HFF-Myc (cell line): ENCODE measurements at regions not wholly inside any gene's neighbourhood (a gene's known extent, or its start where the extent isn't known, plus 50 kb on each side); places are given as distances from the start of the nearest gene placed in this dataset.

Source experiments
- DNase-seq: peaks from one replicate; pipeline ENCODE4 v3.0.0-alpha.2; 2011; ENCODE audit warnings: low read depth; ENCODE audit errors: extremely low read depth
- H3K4me3 ChIP-seq: replicated peaks from 2 replicates; pipeline ENCODE4 v1.5.1; 2011; ENCODE audit warnings: low read depth, mild to moderate bottlenecking, control low read depth, low read length
- TF ChIP-seq, protein P1 (sequence below): IDR thresholded peaks from 2 replicates; pipeline ENCODE4 v1.5.1; 2012; ENCODE audit warnings: mild to moderate bottlenecking, low read depth, low read length, control low read depth; ENCODE audit errors: missing control alignments

DNA sequence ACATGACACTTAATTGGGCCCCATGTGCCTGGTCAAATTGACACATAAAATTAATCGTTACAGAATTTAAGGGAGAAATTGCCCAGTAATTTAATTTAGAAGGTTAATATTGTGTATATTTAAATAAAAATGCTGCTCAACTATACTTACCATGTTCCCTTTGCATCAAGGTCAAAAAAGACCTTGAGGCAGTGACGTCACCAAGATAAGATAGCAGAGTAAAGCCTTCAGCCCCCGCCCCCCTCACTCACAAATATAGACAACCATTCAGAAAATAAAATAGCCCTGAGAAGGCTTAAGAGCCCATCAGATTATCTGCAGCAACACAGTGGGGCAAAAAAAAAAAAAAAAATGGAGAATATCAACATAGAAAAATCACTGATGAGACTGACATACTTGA lies 785.7 kb downstream of the CCDC85A start:
- H3K4me3 ChIP-seq = no peak overlapping the region
- no peak for DNase-seq

DNA sequence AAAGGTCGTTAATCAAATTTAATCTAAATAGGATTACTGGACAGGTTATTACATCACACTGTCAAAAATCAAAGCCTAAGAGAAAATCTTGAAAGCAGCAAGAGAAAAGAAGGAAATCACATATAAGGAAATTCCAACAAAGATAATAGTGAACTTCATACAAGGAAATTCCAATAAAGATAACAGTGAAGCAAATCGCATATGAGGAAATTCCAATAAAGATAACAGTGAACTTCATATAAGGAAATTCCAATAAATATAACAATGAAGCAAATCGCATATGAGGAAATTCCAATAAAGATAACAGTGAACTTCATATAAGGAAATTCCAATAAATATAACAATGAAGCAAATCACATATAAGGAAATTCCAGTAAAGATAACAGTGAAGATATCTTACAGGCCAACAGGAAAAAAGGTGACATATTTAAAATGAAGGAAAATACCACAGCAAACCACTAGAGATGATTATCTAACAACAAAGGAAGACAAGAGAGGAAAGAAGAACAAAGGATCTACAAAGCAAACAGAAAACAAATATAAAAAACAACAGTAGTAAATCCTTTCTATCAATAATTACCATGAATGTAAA lies 787.7 kb downstream of the CCDC85A start:
- H3K4me3 ChIP-seq = no peak overlapping the region
- no peak for DNase-seq
- TF ChIP-seq, protein P1, sequence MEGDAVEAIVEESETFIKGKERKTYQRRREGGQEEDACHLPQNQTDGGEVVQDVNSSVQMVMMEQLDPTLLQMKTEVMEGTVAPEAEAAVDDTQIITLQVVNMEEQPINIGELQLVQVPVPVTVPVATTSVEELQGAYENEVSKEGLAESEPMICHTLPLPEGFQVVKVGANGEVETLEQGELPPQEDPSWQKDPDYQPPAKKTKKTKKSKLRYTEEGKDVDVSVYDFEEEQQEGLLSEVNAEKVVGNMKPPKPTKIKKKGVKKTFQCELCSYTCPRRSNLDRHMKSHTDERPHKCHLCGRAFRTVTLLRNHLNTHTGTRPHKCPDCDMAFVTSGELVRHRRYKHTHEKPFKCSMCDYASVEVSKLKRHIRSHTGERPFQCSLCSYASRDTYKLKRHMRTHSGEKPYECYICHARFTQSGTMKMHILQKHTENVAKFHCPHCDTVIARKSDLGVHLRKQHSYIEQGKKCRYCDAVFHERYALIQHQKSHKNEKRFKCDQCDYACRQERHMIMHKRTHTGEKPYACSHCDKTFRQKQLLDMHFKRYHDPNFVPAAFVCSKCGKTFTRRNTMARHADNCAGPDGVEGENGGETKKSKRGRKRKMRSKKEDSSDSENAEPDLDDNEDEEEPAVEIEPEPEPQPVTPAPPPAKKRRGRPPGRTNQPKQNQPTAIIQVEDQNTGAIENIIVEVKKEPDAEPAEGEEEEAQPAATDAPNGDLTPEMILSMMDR = no peak

More for the DNA sequence above, 785.7 kb downstream of the CCDC85A start:
- TF ChIP-seq, protein P1 = no peak

DNA sequence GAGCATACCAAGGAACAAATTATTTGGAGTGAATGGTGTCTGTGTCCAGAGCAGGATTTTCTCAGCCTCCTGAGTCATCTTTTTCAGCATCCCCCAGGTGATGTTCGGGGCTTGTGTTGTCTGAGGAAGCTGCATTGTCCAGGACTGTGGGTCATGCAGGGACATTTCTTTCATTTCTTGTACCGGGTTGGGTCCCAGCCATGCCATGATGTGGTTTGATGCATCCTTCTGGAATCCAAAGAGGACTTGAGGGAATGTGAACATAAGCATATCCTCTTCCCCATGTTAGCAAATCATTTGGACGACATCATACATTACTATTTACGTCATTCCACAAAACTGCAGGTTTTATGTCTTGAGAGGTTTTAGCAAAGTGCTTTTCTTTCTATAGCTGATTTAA lies 797.8 kb downstream of the CCDC85A start:
- no peak overlapping the region for H3K4me3 ChIP-seq
- DNase-seq = no peak
- TF ChIP-seq, protein P1 = no peak

DNA sequence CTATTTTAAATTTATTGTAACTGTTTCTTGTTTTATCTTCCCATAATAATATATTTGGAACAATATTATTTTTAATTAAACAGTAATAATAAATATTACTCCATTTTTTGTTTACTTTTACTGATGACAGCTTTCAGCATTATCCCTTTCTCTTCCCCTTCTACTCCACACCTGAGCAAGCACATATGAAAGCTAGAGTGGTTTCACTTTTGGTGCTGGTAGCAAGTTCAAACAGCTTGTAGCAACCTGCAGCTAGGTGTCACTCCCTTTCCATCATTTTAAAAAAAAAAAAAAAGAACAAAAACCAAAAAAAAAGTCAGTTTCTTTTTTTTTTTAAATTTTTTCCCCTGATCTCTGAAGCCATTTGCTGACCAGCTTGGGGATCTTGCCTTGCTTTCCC lies 801.8 kb downstream of the CCDC85A start:
- DNase-seq = no peak
- TF ChIP-seq, protein P1 = no peak
- H3K4me3 ChIP-seq = no peak overlapping the region

DNA sequence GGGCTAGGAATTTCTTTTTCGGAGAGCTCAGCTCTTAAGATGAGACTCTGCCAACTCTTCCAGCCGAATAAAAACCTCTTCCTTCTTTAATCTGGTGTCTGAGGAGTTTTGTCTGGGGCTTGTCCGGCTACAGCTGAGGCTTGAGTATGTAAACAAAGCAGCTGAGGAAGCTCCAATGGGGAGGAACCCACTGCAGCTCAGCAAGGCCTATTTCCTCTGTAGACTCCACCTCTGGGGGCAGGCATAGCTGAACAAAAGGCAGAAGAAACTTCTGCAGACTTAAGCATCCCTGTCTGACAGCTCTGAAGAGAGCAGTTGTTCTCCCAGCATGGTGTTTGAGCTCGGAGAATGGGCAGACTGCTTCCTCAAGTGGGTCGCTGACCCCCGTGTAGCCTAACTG lies 838.7 kb downstream of the CCDC85A start:
- no peak for DNase-seq
- H3K4me3 ChIP-seq = no peak overlapping the region
- TF ChIP-seq, protein P1 = no peak

DNA sequence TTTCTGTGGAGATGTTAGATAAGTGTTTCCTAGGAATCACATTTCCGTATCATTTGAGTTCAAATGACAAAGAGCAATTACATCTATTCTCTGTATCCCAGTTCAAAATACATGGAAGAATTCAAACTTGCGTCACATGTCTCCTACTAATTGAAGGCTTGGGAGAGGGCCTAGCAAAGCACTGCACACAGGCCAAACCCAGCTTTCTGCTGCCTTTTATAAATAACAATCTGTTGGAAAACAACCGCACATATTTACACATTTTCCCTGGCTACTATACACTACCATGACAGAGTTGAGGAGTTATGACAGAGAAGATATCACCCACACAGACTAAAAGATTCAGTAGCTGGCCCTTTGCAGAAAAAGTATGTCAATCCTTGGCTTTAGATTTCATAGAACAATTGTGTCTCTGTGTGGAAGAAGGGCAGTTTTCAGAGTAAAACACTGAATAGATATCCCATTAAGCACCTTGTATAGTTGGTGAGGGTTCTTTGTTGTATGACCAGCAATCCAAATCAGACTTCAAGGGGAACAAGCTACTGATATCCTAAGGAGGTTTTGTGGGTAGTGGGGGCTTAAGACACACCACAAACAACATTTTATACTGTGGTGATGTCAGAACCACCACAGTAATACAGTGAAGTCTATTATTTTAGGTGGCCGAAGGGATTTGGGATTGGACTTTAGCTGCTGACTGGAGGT lies 861.3 kb downstream of the CCDC85A start:
- no peak overlapping the region for H3K4me3 ChIP-seq
- DNase-seq = no peak
- TF ChIP-seq, protein P1 = no peak

DNA sequence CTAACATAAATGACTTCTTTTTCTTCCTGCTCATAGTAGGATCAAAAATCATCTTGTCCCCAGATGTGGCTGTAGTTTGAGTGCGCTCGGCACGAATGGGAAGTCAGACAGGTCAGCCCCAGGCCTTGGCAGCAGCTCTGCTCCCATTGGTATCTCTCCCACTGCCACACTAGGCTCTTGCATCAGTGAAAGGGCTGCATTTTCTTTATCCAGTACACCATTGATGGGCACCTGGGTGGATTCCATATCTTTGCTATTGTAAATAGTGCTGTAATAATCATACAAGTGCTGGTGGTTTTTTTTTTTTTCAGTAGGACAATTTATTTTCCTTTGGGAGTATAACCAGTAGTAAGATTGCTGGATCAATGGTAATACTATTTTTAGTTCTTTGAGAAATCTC lies 865.5 kb downstream of the CCDC85A start:
- H3K4me3 ChIP-seq = no peak overlapping the region
- DNase-seq = no peak
- TF ChIP-seq, protein P1 = no peak
